WTC11 (cell line): ENCODE measurements at regions not wholly inside any gene's neighbourhood (a gene's known extent, or its start where the extent isn't known, plus 50 kb on each side); places are given as distances from the start of the nearest gene placed in this dataset.

Experiments used
- ATAC-seq: fragments of 200-7000 bp; cut with Tn5 transposase; 2 replicates; pipeline ENCODE4 v1.10.0; 2021; ENCODE audit warnings: mild to moderate bottlenecking, moderate library complexity
- CTCF ChIA-PET: fragments of 300-600 bp; sonication (Branson Sonifier 250); formaldehyde crosslinking; loops from one replicate; lab custom pipeline; 2021; ENCODE audit warnings: antibody characterized with exemption; lab: Charles Lee
- POLR2A ChIA-PET: fragments of 350-600 bp; sonication (Branson Sonifier 250); formaldehyde crosslinking; loops from one replicate; lab custom pipeline; 2021; ENCODE audit warnings: antibody characterized with exemption; lab: Charles Lee
- DNase-seq: peaks from one replicate; pipeline ENCODE4 v3.0.0; 2021; ENCODE audit warnings: low spot score
- H3K27ac Mint-ChIP-seq: 2 replicates; pipeline ENCODE4 v1.8.0; 2021; ENCODE audit warnings: mixed read lengths
- H3K27me3 Mint-ChIP-seq: 2 replicates; pipeline ENCODE4 v1.8.0; 2021; ENCODE audit warnings: low read depth, mild to moderate bottlenecking, moderate library complexity, mixed read lengths
- H3K36me3 Mint-ChIP-seq: 2 replicates; pipeline ENCODE4 v1.8.0; 2021; ENCODE audit warnings: mixed read lengths
- H3K4me1 Mint-ChIP-seq: 2 replicates; pipeline ENCODE4 v1.8.0; 2022; ENCODE audit warnings: mixed read lengths
- H3K4me3 Mint-ChIP-seq: 2 replicates; pipeline ENCODE4 v1.8.0; 2021; ENCODE audit warnings: mild to moderate bottlenecking, moderate library complexity, mixed read lengths
- H3K9me3 Mint-ChIP-seq: 2 replicates; pipeline ENCODE4 v1.8.0; 2021; ENCODE audit warnings: mixed read lengths
- CDX4 ChIP-seq: fragments of 250-450 bp; sonication (Bioruptor Pico); IDR thresholded peaks from 2 replicates; pipeline ENCODE4 v1.9.0; 2021; ENCODE audit warnings: moderate library complexity, mild to moderate bottlenecking, inconsistent platforms, borderline replicate concordance
- FOXJ3 ChIP-seq: sonication (generic); formaldehyde crosslinking; IDR thresholded peaks from 2 replicates; pipeline ENCODE4 v1.9.0; 2021; ENCODE audit warnings: missing genetic modification reagents, mild to moderate bottlenecking, borderline replicate concordance
- GABPB1 ChIP-seq: sonication (generic); formaldehyde crosslinking; IDR thresholded peaks from 2 replicates; pipeline ENCODE4 v1.8.1; 2023; ENCODE audit warnings: mild to moderate bottlenecking, missing genetic modification reagents
- NR3C1 ChIP-seq: sonication (generic); formaldehyde crosslinking; conservative IDR thresholded peaks from 2 replicates; pipeline ENCODE4 v1.8.1; 2023; ENCODE audit warnings: low read depth, mild to moderate bottlenecking, missing genetic modification reagents
- RELA ChIP-seq: sonication (generic); formaldehyde crosslinking; IDR thresholded peaks from 2 replicates; pipeline ENCODE4 v1.8.1; 2022; ENCODE audit warnings: missing genetic modification reagents, mild to moderate bottlenecking, borderline replicate concordance
- USF1 ChIP-seq: sonication (generic); formaldehyde crosslinking; IDR thresholded peaks from 2 replicates; pipeline ENCODE4 v1.8.0; 2022; ENCODE audit warnings: mild to moderate bottlenecking, missing genetic modification reagents
- ZBTB43 ChIP-seq: sonication (generic); formaldehyde crosslinking; IDR thresholded peaks from 2 replicates; pipeline ENCODE4 v1.8.1; 2023; ENCODE audit warnings: mild to moderate bottlenecking, missing genetic modification reagents
- ZNF138 ChIP-seq: sonication (generic); formaldehyde crosslinking; conservative IDR thresholded peaks from 2 replicates; pipeline ENCODE4 v1.8.1; 2022; ENCODE audit warnings: mild to moderate bottlenecking, moderate library complexity, missing genetic modification reagents
- ZNF232 ChIP-seq: sonication (generic); formaldehyde crosslinking; IDR thresholded peaks from 2 replicates; pipeline ENCODE4 v1.8.0; 2022; ENCODE audit warnings: mild to moderate bottlenecking, missing genetic modification reagents
- ZNF281 ChIP-seq: sonication (generic); formaldehyde crosslinking; IDR thresholded peaks from 2 replicates; pipeline ENCODE4 v1.8.0; 2023; ENCODE audit warnings: mild to moderate bottlenecking, missing genetic modification reagents
- ZNF416 ChIP-seq: fragments of 250-450 bp; sonication (Bioruptor Pico); IDR thresholded peaks from 2 replicates; pipeline ENCODE4 v1.9.0; 2021; ENCODE audit warnings: mild to moderate bottlenecking, inconsistent platforms

GRCh38 chr15:38036790-38037338 is 102.4 kb downstream of the TMCO5A start (continued):
- TF ChIP-seq ZNF281 (no peak), GABPB1 (CRISPR knock-in tag) (no peak)

- DNase-seq (no peak), ATAC-seq (no peak)
- POLR2A ChIA-PET, result no interaction called here
Observed at GRCh38 chr15:38038659-38039442, 104.4 kb downstream of the TMCO5A start.

More at GRCh38 chr15:38038659-38039442, 104.4 kb downstream of the TMCO5A start:
- TF ChIP-seq RELA (CRISPR knock-in tag), result no peak
- TF ChIP-seq USF1 (CRISPR knock-in tag), result no peak
- TF ChIP-seq ZBTB43 (CRISPR knock-in tag), result no peak
- TF ChIP-seq CDX4 (CRISPR knock-in tag), result no peak
- TF ChIP-seq ZNF281, result no peak
- no peak for TF ChIP-seq FOXJ3
- TF ChIP-seq NR3C1, result no peak
- TF ChIP-seq ZNF232, result no peak
- no peak for TF ChIP-seq ZNF138 (CRISPR knock-in tag)
- no peak for TF ChIP-seq ZNF416 (CRISPR knock-in tag)
- Mint-ChIP-seq H3K9me3 (no peaks in the 10 kb centered on the region), H3K4me3 (no peak overlapping the region), H3K27me3 (no peaks in the 10 kb centered on the region), H3K4me1 (peaks cover 21% of the 10 kb centered on the region), H3K36me3 (no peaks in the 10 kb centered on the region), H3K27ac (no peak overlapping the region)
- CTCF ChIA-PET, result no interaction called here
